Breast epithelium (tissue), 3 donors: ENCODE measurements at regions not wholly inside any gene's neighbourhood (a gene's known extent, or its start where the extent isn't known, plus 50 kb on each side); places are given as distances from the start of the nearest gene placed in this dataset.

Source experiments
- CTCF ChIP-seq, 3 donors: fragments of 450-650 bp; IDR thresholded peaks; one replicate each; pipeline ENCODE4 v1.5.1; 2016 to 2017; ENCODE audit warnings: antibody characterized with exemption in 3 of 3, mild to moderate bottlenecking in 3 of 3, moderate library complexity in 3 of 3
- POLR2A ChIP-seq: fragments of 450-650 bp; IDR thresholded peaks from one replicate; pipeline ENCODE4 v1.6.1; 2016; ENCODE audit warnings: antibody characterized with exemption, mild to moderate bottlenecking, moderate library complexity
- POLR2AphosphoS5 ChIP-seq, 3 donors: sonication (generic); formaldehyde crosslinking; IDR thresholded peaks; one replicate each; pipeline ENCODE4 v1.6.1; 2017; ENCODE audit warnings: antibody characterized with exemption in 3 of 3

DNA sequence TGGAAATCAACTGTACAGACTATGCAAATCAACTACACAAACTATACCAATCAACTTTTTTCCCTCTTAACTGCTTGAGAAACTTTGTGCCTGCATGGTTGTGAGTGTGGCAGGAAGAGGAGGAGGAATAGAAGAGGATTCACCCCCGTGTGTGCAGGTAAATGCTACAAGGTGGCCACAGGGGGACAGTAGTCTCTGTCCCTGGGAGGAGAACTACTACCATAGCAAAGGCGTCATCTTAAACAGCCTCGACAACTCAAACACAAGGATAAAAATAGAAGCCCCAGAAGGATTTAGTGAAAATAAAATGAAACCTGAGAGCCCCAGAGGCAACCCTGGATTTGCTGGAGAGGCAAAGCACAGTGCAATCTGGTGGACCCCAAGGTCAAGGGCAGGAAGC is 199.5 kb upstream of the DYNLRB2 start:
- no peak for TF ChIP-seq CTCF (IDR thresholded peaks at IDR 0.05)
- no peak for TF ChIP-seq POLR2AphosphoS5 (IDR thresholded peaks at IDR 0.05)
- no peak for TF ChIP-seq POLR2A
